Activated naive CD4-positive, alpha-beta T cell (primary cell): ENCODE measurements at regions not wholly inside any gene's neighbourhood (a gene's known extent, or its start where the extent isn't known, plus 50 kb on each side); places are given as distances from the start of the nearest gene placed in this dataset.
"Not testable (repeated sequence)": the region's sequence is repeated elsewhere in the genome, so short reads cannot be mapped to it uniquely, and the experiment has no call there.

Experiments
- DNase-seq, 4 experiments: peaks; one replicate each; lab custom pipeline; 2025; lab: John Stamatoyannopoulos, UW

GRCh38 chr3:43838009-43838758 lies 147.4 kb downstream of the ABHD5 start:
- DNase-seq = no peak

GRCh38 chr3:43838877-43839276 lies 148.1 kb downstream of the ABHD5 start:
- no peak for DNase-seq

GRCh38 chr3:43843386-43843785 lies 152.6 kb downstream of the ABHD5 start:
- no peak for DNase-seq

- no peak for DNase-seq
Measured at GRCh38 chr3:43844757-43845156, 154.0 kb downstream of the ABHD5 start.

GRCh38 chr3:43845553-43845952 lies 154.8 kb downstream of the ABHD5 start:
- not testable (repeated sequence) for DNase-seq

- DNase-seq = no peak
Measured at GRCh38 chr3:43852066-43852465, 161.3 kb downstream of the ABHD5 start.

GRCh38 chr3:43854283-43854682 lies 163.5 kb downstream of the ABHD5 start:
- no peak for DNase-seq

GRCh38 chr3:43854916-43855315 lies 164.2 kb downstream of the ABHD5 start:
- no peak for DNase-seq

GRCh38 chr3:43855674-43856299 lies 165.0 kb downstream of the ABHD5 start:
- peak in 2 of 4 experiments; percentile 2 to 3 for DNase-seq

GRCh38 chr3:43856351-43856750 lies 165.6 kb downstream of the ABHD5 start:
- DNase-seq = no peak

- no peak for DNase-seq
Measured at GRCh38 chr3:43856761-43857160, 166.0 kb downstream of the ABHD5 start.

- no peak for DNase-seq
Measured at GRCh38 chr3:43857361-43858293, 166.9 kb downstream of the ABHD5 start.

GRCh38 chr3:43858294-43858701 lies 167.6 kb downstream of the ABHD5 start:
- no peak for DNase-seq

GRCh38 chr3:43859766-43860165 lies 169.0 kb downstream of the ABHD5 start:
- DNase-seq = no peak

- DNase-seq = no peak
Measured at GRCh38 chr3:43861635-43862034, 170.9 kb downstream of the ABHD5 start.

- DNase-seq = no peak
Measured at GRCh38 chr3:43862470-43862869, 171.7 kb downstream of the ABHD5 start.

GRCh38 chr3:43862992-43863805 lies 172.5 kb downstream of the ABHD5 start:
- DNase-seq = no peak

- no peak for DNase-seq
Measured at GRCh38 chr3:43863966-43864933, 173.5 kb downstream of the ABHD5 start.

- no peak for DNase-seq
Measured at GRCh38 chr3:43865351-43865750, 174.6 kb downstream of the ABHD5 start.

- DNase-seq = no peak
Measured at GRCh38 chr3:43865887-43866528, 175.3 kb downstream of the ABHD5 start.
